ENCODE measurements at regions not wholly inside any gene's neighbourhood (a gene's known extent, or its start where the extent isn't known, plus 50 kb on each side); places are given as distances from the start of the nearest gene placed in this dataset.

GRCh38 chr13:73960474-73960873 lies 173.7 kb downstream of the KLF12 start:
- no peak for DNase-seq

- DNase-seq, result no peak
Observed at GRCh38 chr13:73958657-73959397, 175.4 kb downstream of the KLF12 start.

DNA sequence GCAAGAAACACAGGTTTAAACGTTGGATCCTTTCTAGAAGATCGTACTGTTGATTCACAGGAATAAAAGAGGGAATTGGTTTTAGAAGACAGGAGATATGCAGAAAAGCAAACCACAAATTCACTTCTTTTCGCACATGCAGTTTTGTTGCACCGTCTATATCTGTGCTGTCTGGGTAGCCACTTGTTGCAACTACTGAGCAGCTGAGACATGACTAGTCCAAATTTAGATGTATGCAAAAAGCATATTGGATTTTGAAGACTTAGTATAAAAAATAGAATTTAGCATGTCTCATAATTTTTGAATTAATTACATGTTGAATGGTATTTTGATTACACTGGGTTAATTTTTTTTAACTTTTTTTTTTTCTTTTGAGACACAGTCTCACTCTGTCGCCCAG lies 176.3 kb downstream of the KLF12 start:
- no peak for DNase-seq

GRCh38 chr13:73956795-73957408 lies 177.3 kb downstream of the KLF12 start:
- DNase-seq, result no peak

DNA sequence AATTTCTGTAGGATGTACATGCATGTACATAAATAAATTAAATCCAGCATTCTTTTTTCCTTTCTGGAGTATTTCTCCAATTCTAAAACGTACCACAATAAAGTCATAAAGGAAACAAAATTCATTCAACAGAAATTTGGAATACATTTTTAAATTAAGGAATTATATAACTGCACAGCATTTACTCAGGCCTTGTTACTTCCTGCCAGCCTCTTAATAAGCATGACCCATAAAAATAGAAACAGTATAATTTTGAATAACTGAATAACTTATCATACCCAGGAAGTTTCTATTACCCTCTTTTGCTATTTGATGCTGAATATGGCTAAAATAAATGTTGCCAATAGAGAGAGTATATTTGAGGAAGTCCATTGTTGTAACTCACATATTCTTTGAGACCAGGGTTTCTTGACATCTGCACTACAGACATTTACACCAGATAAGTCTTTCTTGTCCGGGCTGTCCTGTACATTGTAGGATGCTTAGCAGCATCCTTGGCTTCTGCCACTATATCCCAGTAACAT lies 178.2 kb downstream of the KLF12 start:
- no peak for DNase-seq

DNA sequence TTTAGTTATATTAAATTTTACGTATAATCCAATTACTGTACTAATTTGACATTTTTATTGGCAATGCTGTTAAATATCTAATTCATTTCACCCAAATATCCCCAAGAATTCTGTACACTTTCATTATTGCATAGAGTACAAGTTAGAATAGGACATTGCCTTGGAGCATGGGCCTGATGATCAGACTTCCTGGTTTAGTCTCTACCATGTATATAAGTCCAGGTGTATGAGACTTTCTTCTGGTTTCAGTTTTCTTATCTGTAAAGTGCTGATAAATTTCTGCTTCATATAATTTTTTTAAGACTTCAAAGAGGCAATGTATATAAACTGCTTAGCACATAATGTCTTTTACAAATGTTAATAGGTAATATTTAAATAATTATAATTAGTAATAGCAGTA lies 179.4 kb downstream of the KLF12 start:
- DNase-seq, result no peak

- DNase-seq, result no peak
Observed at GRCh38 chr13:73952648-73953047, 181.6 kb downstream of the KLF12 start.

DNA sequence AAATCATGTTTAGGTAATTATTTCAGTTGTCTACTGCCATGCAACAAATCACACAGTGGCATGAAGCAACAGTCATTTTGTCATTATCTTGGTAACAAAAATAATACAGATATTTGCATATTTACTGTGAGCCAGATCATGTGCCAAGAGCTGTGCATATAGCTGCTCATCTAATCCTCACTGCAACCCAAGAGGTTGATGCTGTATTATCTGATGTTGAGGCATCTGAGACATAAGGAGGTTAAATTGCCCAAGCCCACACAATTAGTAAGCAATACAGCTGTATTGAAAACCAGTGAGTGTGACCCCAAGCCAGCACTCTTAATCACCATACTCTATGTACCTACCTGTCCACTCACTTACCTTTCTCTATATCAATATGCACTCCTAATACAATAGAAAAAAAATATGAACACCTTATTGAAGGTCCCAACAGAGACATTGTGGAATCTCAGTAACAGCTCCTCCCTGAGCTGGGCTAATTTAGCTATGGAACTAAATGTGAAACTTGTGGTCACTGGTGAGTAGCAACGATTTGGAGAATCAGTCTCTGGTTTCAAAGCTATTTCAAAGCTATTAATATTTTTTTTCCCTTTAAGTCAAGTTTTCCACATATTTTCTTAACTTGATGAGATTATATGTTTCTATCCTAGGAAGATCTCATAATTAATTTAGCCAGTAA lies 185.2 kb downstream of the KLF12 start:
- no peak for DNase-seq

DNA sequence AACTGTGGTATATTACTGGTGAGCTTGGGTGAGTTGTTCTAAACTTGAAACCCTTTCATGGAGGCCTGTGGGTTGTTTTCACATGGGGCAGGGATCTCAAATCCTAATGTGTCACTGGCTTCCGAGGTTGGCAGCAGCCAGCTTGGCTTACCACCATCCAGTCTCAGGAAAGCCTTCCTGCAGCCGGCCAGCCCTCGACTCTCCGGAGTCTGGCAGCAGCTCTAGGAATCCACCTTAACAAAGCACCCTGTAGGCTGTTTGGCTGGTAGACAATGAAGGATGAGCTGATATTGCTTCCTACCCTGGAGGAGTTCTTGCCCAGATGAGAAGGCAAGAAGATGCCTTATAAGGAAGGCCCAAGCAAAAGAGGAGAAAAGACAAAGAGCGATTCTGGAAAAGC lies 188.3 kb downstream of the KLF12 start:
- DNase-seq, result no peak

DNA sequence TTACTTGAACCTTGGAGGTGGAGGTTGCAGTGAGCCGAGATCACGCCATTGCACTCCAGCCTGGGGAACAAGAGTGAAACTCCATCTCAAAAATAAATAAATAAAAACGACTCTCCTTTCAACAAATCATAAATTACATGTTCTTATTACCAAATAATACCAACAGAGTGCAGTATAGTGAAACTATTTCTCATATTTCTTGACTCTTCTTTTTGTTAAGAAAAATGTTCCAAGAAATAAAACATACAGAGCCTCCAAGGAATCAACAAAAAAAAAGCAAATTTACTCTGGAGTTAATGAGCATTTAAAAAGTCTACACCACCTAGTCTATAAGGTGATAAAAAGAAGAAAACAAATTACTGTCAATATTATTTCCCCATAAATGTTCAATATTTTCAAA lies 188.8 kb downstream of the KLF12 start:
- no peak for DNase-seq

- no peak for DNase-seq
Observed at GRCh38 chr13:73943965-73944233, 190.3 kb downstream of the KLF12 start.

DNA sequence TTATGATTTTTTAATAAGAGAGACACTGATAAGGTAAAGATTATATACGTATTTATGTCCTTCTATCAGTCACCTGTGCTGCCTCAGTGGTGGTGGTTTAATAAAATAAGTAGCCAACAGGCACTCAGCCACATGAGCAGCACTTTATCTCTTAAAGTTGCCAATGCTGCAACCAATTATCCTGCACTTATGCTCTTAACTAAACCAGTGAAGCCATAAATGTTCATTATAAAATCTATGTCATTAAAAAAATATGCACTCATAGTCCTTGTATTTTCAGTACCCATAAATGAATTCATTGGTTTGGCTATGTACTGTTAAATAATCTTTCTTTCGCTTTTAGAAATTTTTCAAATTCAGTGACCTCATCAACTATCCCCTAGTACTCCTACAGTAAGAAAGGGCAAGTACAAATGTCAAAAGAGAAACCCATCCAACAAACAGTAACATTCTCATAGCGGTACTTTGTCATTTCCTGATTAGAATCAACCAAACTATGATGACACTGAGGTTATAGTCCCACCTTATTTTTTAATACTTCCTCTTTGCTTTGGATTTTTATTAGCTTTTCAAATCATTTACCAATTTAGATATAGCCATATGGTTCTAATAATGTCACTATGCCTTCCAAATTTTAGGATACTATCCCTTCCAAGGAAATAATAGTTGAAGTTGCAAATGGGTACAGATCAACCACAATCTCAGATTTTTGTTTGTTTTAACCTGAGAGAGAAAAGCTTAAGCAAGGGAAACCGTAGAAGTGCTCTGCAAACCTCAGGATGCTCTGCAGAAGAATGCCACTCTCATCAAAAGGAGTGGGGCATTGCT lies 190.9 kb downstream of the KLF12 start:
- DNase-seq, result no peak

DNA sequence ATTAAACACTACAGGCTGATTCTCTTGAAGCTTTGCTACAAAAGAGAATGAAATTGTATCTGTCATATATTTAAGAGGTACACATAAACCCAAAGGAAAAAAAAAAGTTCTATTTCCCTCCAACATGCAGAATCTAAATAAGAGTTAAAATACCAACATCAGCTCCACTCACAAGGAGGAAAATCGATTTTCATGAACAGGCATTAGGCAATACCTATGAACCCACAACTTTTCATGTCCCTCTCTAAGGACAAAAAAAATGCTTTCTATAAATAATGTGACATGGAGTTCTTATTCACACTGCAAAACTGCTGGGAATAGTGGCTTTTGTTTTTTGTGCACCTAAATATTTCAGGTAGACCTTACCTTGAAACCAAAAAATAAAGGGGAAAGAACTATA lies 192.5 kb downstream of the KLF12 start:
- DNase-seq, result no peak

DNA sequence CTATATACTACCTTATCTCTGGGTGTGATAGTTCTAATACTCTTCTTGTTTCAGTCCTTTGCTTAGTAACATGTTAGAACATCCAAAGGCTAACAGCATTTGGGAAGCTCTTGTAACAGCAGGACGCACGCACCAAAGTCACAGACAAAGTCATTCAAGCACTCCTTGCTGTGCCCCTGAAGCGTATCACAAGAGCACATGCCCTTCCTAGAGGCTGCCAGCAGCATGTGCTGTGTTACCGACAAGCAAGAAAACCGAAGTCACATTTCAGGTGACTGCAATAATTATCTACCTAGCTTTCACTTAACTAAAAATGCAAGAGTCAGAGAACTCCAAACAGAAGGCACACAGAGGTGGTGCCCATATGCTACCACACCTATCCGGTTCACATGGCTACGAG lies 194.1 kb downstream of the KLF12 start:
- DNase-seq, result no peak

DNA sequence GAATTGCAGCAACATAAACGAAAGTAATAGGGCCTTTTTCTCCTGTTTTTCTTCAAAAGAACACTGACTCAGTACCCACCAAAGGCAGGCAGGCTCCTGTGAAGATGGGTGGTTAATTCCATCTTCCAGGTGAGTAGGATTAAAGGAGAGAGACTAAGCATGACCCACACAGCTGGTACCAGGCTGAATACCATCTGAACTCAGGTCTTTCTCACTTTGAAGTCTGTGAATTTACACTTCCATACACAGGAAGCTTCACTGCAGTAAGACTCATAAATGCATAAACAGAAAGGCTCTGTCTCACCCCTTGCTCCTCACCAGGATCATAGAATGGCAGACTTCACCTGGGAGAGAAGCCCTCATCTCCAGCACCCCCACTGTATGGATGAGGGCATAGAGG lies 194.6 kb downstream of the KLF12 start:
- no peak for DNase-seq

GRCh38 chr13:73939071-73939380 lies 195.2 kb downstream of the KLF12 start:
- DNase-seq, result no peak

DNA sequence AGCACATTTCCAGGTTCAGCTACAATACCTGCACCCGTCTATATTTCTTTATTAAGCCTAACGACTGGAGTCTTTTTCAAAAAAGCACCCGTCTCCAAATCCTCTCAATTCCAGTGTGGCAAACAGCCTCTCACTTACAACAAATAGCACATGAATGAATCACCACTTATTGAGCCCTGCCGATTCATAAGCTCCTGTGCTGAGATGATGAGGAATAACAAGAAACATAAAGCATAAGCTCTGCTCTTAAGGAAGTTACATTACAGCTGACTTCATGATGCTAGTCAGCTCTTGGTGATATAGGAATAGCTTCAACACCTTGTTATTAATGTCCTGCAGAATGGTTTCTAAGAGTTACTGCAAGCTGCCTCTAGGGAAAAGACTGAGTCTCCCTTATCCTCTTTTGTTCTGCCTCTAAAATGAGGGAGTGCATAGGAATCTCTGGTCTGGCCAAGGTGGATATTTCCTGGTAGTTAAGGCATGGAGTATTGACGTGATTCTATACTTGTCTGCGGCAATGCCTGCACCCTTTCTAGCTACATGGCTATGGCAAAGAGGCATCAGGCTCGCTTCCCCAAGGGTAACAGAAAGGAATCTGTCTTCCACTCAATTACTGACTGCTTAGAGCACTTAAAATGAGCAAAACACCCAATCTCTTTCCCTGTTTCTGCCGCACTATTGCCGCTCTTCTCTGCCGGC lies 195.7 kb downstream of the KLF12 start:
- DNase-seq, result no peak

GRCh38 chr13:73937441-73937840 lies 196.8 kb downstream of the KLF12 start:
- DNase-seq, result no peak

DNA sequence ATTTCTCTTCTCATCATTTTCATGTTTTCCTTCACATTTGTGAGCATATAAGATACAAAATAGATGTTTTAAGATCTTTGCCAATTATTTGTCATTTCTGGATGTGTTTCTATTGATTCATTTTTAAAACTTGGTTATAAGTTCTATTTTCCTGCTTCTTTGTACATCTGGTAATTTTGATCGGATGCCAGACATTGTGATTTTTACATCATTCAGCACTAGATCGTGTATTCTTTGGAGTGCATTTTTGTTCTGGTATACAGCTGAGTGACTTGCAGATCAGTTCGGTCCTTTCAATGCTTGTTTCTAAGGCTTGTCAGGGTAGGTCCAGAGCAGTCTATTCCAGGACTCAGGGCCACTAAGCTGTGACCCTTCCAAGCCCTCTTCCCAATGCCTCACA lies 198.2 kb downstream of the KLF12 start:
- no peak for DNase-seq

DNA sequence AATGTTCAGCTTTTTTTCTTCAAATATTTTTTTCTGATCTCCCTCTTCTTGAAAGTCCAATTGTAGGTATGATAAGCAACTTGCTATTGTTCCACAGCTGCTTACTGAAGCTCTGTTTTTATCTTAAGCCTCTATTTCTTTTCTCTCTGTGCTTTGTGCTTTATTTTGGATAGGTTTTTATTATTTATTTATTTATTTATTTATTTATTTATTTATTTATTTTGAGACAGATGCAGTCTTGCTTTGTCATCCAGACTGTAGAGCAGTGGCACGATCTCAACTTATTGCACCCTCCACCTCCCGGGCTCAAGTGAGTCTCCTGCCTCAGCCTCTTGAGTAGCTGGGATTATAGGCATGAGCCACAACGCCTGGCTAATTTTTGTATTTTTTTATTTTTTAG lies 199.4 kb downstream of the KLF12 start:
- no peak for DNase-seq

- DNase-seq, result no peak
Observed at GRCh38 chr13:73934215-73934641, 200.0 kb downstream of the KLF12 start.

DNA sequence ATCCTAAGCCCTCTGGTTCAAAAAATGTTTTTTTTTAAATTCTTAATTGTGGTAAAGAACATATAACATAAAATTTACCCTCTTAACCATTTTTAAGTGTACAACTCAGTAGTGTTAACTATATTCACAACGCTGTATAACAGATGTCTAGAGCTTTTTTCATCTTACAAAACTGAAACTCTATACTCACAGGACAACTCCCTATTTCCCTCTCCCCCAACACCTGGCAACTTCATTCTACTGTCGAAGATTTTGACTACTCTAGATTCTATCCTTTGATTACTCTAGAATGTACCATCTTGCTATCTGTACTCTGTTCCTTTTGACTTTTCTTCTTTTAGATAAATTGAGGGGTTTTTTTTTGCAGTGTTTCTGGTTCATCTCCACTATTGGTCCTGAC lies 200.4 kb downstream of the KLF12 start:
- DNase-seq, result no peak

DNA sequence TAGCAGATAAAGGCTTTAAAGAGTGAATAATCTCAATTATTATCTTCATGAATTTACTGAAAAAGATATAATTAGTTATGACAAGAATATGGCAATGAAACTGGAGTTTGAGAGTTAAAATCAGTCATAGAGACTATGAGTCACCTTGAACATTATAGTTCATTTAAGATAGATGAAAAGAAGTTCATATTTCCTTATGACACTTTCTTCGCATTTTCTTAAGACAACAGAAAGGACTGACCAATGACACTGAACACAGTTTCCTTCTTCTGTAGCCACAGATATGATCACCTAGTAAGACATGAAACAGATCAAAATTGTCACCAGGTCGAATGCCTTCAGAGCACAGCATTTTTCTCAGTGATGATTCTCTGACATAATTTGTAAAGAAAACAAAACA lies 202.1 kb downstream of the KLF12 start:
- no peak for DNase-seq
